D721Med (cell line): ENCODE measurements at regions not wholly inside any gene's neighbourhood (a gene's known extent, or its start where the extent isn't known, plus 50 kb on each side); places are given as distances from the start of the nearest gene placed in this dataset.
"Not testable (repeated sequence)": the region's sequence is repeated elsewhere in the genome, so short reads cannot be mapped to it uniquely, and the experiment has no call there.

Experiments
- DNase-seq: peaks from one replicate; pipeline ENCODE4 v3.0.0; 2011; ENCODE audit warnings: low spot score; ENCODE audit not compliant: insufficient read length
- FAIRE-seq: peaks from 2 replicates; lab custom pipeline; 2011; peaks lifted over from hg19 to GRCh38; lab: Jason Lieb, UNC
- TF ChIP-seq, protein P1 (sequence below): IDR thresholded peaks from 2 replicates; pipeline ENCODE4 v1.5.1; 2012; ENCODE audit warnings: mild to moderate bottlenecking, control low read depth; ENCODE audit not compliant: insufficient read depth; ENCODE audit errors: missing control alignments

- TF ChIP-seq, protein P1, sequence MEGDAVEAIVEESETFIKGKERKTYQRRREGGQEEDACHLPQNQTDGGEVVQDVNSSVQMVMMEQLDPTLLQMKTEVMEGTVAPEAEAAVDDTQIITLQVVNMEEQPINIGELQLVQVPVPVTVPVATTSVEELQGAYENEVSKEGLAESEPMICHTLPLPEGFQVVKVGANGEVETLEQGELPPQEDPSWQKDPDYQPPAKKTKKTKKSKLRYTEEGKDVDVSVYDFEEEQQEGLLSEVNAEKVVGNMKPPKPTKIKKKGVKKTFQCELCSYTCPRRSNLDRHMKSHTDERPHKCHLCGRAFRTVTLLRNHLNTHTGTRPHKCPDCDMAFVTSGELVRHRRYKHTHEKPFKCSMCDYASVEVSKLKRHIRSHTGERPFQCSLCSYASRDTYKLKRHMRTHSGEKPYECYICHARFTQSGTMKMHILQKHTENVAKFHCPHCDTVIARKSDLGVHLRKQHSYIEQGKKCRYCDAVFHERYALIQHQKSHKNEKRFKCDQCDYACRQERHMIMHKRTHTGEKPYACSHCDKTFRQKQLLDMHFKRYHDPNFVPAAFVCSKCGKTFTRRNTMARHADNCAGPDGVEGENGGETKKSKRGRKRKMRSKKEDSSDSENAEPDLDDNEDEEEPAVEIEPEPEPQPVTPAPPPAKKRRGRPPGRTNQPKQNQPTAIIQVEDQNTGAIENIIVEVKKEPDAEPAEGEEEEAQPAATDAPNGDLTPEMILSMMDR, result no peak
- no peak for DNase-seq
- no peak for FAIRE-seq
Observed at GRCh38 chr2:44102790-44103562, 65.7 kb upstream of the PPM1B start.

DNA sequence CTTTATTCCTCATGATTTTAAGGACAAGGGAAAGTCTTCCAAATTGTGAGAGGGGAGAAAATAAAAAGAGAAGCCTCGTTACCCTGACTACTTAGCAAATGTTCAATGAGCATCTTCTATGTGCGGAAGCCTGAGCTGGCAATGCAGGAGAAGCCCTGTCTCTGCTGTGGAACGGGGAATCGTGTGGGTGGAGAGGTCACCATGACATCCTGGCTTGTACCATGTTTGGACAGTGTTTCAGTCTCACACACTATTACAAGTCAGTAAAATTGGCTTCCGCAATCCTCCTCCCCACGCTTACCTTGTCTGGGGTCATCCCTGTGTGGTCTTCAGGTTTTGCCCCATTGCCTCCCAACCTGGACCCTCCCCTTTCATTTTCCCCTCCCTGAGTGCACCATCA, 65.0 kb upstream of the PPM1B start:
- FAIRE-seq (no peak), DNase-seq (no peak)
- TF ChIP-seq, protein P1, result no peak

DNA sequence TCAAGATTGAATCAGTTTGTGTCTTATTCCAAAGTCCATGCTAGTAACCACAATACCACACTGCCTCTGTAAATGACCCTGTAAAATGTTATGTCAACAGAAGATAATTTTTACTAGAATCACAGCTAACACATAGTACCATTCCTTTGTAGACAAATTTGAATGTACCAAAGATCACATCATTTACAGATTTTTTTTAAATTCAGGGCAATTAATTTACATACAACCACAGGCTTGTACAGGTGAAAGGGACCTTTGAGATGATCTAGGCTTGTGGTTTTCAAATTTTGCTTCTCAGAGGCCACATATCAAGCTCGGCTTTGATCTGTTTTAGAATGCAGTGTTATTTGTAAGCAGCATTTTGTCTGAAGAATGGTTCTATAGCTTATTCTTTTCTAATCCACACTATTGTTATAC, 63.8 kb upstream of the PPM1B start:
- FAIRE-seq (no peak), DNase-seq (no peak)
- TF ChIP-seq, protein P1, result no peak

DNA sequence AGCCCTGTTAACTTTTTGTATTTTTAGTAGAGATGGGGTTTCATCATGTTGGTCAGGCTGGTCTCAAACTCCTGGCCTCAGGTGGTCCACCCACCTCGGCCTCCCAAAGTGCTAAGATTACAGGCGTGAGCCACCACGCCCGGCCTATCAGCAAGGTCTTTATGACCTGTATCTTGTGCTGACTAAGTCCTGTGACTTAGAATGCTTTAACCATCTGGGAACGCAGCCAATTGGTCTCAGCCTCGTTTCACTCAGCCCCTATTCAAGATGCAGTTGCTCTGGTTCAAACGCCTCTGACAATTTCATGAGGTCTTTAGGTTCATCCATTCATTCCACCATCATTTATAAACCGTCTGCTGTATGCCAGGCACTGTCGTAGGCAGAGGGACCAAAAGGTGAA, 62.2 kb upstream of the PPM1B start:
- DNase-seq, FAIRE-seq: not testable (repeated sequence)

DNA sequence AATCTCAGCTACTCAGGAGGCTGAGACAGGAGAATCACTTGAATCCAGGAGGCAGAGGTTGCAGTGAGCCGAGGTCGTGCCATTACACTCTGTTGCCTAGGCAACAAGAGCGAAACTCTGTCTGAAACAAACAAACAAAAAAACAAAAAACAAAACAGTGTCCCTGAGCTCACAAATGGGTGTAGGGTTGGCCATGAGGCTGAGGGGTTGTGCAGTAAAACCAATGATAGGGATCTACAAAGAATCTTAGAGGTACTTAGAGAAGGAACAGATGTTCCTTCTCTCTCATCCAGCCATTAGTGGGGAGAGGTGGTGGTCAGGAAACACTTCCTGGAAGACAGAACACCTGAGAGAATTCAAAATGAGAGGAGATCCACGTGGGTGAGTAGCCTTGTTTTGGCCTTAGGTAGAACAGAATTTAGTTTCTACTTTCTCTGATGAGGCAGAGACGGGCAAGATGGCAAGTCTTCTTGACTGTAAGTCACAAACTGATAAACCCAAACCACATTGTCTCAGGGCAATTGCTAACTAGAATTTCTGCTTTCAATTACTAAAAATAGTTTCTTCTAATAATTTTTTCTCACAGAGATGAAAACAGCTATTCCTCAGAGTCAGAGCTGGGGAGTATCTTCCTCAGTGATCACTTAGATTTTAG, 61.5 kb upstream of the PPM1B start:
- DNase-seq, result no peak
- TF ChIP-seq, protein P1, result no peak
- no peak for FAIRE-seq

GRCh38 chr2:44107974-44108373, 60.7 kb upstream of the PPM1B start:
- TF ChIP-seq, protein P1, result no peak
- DNase-seq (no peak), FAIRE-seq (no peak)

DNA sequence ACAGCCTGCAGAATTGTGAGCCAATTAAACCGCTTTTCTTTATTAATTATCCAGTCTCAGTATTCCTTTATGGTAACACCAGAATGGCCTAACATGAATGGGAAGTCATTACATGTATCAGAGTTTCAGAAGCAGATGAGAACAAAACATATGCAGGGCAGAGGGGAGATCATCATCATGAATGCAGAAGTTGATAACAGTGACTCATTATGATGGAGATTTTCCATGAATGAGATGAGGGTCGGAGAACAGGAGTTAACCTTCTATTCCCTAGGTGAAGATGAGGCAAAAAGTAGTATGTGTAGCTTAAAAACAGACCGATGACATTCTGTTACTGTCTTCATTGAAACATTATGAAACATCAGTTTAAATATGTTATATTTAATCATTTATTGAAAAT, 59.5 kb upstream of the PPM1B start:
- TF ChIP-seq, protein P1, result no peak
- FAIRE-seq (no peak), DNase-seq (no peak)
